ENCODE measurements at regions not wholly inside any gene's neighbourhood (a gene's known extent, or its start where the extent isn't known, plus 50 kb on each side); places are given as distances from the start of the nearest gene placed in this dataset.
"Not testable (repeated sequence)": the region's sequence is repeated elsewhere in the genome, so short reads cannot be mapped to it uniquely, and the experiment has no call there.

DNA sequence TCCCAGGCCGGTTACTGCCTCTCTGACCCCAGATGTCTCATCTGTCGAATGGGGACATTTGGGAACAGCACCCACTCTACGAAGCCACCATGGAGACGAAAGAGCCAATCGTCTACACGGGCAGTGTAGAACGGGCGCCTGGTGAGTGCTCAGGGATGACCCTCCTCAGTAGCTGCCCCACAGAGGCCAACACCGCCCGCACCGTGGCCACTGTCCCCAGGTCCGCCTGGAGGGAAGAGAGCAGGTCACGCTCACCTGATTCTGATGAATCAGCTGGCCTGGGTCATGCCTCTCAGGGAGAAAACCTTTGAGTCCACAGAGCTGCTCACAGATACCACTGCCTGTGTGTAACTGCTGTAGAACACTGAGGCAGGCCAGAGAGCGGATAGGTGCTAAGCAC lies 105.1 kb upstream of the EFCAB3 start:
- TF ChIP-seq CTCF (conservative IDR thresholded peaks at IDR 0.05; ENCODE audit: low read depth, low read length); EZH2 (IDR thresholded peaks at IDR 0.05; ENCODE audit: borderline replicate concordance, low read depth, low read length, poor library complexity, severe bottlenecking): not testable (repeated sequence)
